Mammary epithelial cell (primary cell): ENCODE measurements at regions not wholly inside any gene's neighbourhood (a gene's known extent, or its start where the extent isn't known, plus 50 kb on each side); places are given as distances from the start of the nearest gene placed in this dataset.

Experiments
- CTCF ChIP-seq, 2 donors: IDR thresholded peaks in 1 of 2; conservative IDR thresholded peaks in 1 of 2; 2 replicates each; pipeline ENCODE4 v1.5.1; 2011 to 2012; ENCODE audit warnings: inconsistent platforms in 2 of 2, low read length in 2 of 2, mild to moderate bottlenecking in 2 of 2, control low read depth in 1 of 2, low read depth in 1 of 2; ENCODE audit not compliant: insufficient read depth in 1 of 2; ENCODE audit errors: extremely low read depth in 1 of 2
- EZH2 ChIP-seq: IDR thresholded peaks from 2 replicates; pipeline ENCODE4 v1.6.1; 2012; ENCODE audit warnings: low read length, inconsistent platforms, borderline replicate concordance

- TF ChIP-seq CTCF (conservative IDR thresholded peaks at IDR 0.05 in 1 of 2, IDR thresholded peaks at IDR 0.05 in 1 of 2; ENCODE audit: extremely low read depth in 1 of 2, insufficient read depth in 1 of 2, low read depth in 1 of 2, low read length in 2 of 2) (no peak), EZH2 (no peak)
Observed at GRCh38 chr5:124644582-124644981, 101.9 kb downstream of the ZNF608 start.
